ENCODE measurements at regions not wholly inside any gene's neighbourhood (a gene's known extent, or its start where the extent isn't known, plus 50 kb on each side); places are given as distances from the start of the nearest gene placed in this dataset.

GRCh38 chr3:41120460-41120859 lies 78.8 kb upstream of the CTNNB1 start:
- TF ChIP-seq CTCF (conservative IDR thresholded peaks at IDR 0.05 in 1 of 2, IDR thresholded peaks at IDR 0.05 in 1 of 2; ENCODE audit: low read depth in 1 of 2, low read length in 2 of 2) (no peak), EZH2 (IDR thresholded peaks at IDR 0.05; ENCODE audit: low read length, missing control alignments) (no peak)
- Histone ChIP-seq H3K4me2 (ENCODE audit: extremely low read depth, insufficient read depth, low read length) (no peak overlapping the region), H3K9ac (ENCODE audit: insufficient read depth, low read length) (no peak overlapping the region), H3K79me2 (ENCODE audit: control insufficient read depth, insufficient read depth, low read length) (no peaks in the 10 kb centered on the region), H3K4me1 (ENCODE audit: control insufficient read depth, extremely low read depth, insufficient read depth, low read length) (peaks cover 2% of the 10 kb centered on the region), H3K36me3 (ENCODE audit: control insufficient read depth, insufficient read depth, low read length) (no peaks in the 10 kb centered on the region), H2AFZ (ENCODE audit: low read length) (no peak overlapping the region), H3K27me3 (ENCODE audit: control insufficient read depth, insufficient read depth, low read length) (no peaks in the 10 kb centered on the region), H3K27ac (ENCODE audit: insufficient read depth, low read length) (no peak overlapping the region), H3K4me3 (replicated peaks in 1 of 4; ENCODE audit: control extremely low read depth in 1 of 4, insufficient read depth in 1 of 4, low read depth in 3 of 4, low read length in 4 of 4) (no peak overlapping the region), H3K9me3 (ENCODE audit: control insufficient read depth, insufficient read depth, low read depth, low read length) (no peaks in the 10 kb centered on the region), H4K20me1 (ENCODE audit: control insufficient read depth, extremely low read depth, insufficient read depth, low read length) (no peaks in the 10 kb centered on the region)
- no peak for DNase-seq (ENCODE audit: low read depth in 2 of 2)

- TF ChIP-seq CTCF (conservative IDR thresholded peaks at IDR 0.05 in 1 of 2, IDR thresholded peaks at IDR 0.05 in 1 of 2; ENCODE audit: low read depth in 1 of 2, low read length in 2 of 2): no peak
- no peak for TF ChIP-seq EZH2 (IDR thresholded peaks at IDR 0.05; ENCODE audit: low read length, missing control alignments)
- H3K79me2 ChIP-seq (ENCODE audit: control insufficient read depth, insufficient read depth, low read length): no peaks in the 10 kb centered on the region
- H3K4me1 ChIP-seq (ENCODE audit: control insufficient read depth, extremely low read depth, insufficient read depth, low read length): no peaks in the 10 kb centered on the region
- H3K27me3 ChIP-seq (ENCODE audit: control insufficient read depth, insufficient read depth, low read length): no peaks in the 10 kb centered on the region
- H3K27ac ChIP-seq (ENCODE audit: insufficient read depth, low read length): no peak overlapping the region
- no peak overlapping the region for H3K9ac ChIP-seq (ENCODE audit: insufficient read depth, low read length)
- H4K20me1 ChIP-seq (ENCODE audit: control insufficient read depth, extremely low read depth, insufficient read depth, low read length): no peaks in the 10 kb centered on the region
- DNase-seq (ENCODE audit: low read depth in 2 of 2): no peak
- no peak overlapping the region for H3K4me3 ChIP-seq (replicated peaks in 1 of 4; ENCODE audit: control extremely low read depth in 1 of 4, insufficient read depth in 1 of 4, low read depth in 3 of 4, low read length in 4 of 4)
- no peaks in the 10 kb centered on the region for H3K9me3 ChIP-seq (ENCODE audit: control insufficient read depth, insufficient read depth, low read depth, low read length)
- no peak overlapping the region for H3K4me2 ChIP-seq (ENCODE audit: extremely low read depth, insufficient read depth, low read length)
- no peak overlapping the region for H2AFZ ChIP-seq (ENCODE audit: low read length)
- H3K36me3 ChIP-seq (ENCODE audit: control insufficient read depth, insufficient read depth, low read length): no peaks in the 10 kb centered on the region
Observed at GRCh38 chr3:41125258-41125657, 74.0 kb upstream of the CTNNB1 start.

- Histone ChIP-seq H4K20me1 (ENCODE audit: control insufficient read depth, extremely low read depth, insufficient read depth, low read length) (no peaks in the 10 kb centered on the region), H3K9me3 (ENCODE audit: control insufficient read depth, insufficient read depth, low read depth, low read length) (no peaks in the 10 kb centered on the region), H3K9ac (ENCODE audit: insufficient read depth, low read length) (no peak overlapping the region), H3K4me1 (ENCODE audit: control insufficient read depth, extremely low read depth, insufficient read depth, low read length) (no peaks in the 10 kb centered on the region), H3K79me2 (ENCODE audit: control insufficient read depth, insufficient read depth, low read length) (no peaks in the 10 kb centered on the region), H3K27ac (ENCODE audit: insufficient read depth, low read length) (no peak overlapping the region), H3K36me3 (ENCODE audit: control insufficient read depth, insufficient read depth, low read length) (no peaks in the 10 kb centered on the region), H3K27me3 (ENCODE audit: control insufficient read depth, insufficient read depth, low read length) (no peaks in the 10 kb centered on the region), H3K4me3 (replicated peaks in 1 of 4; ENCODE audit: control extremely low read depth in 1 of 4, insufficient read depth in 1 of 4, low read depth in 3 of 4, low read length in 4 of 4) (no peak overlapping the region), H2AFZ (ENCODE audit: low read length) (no peak overlapping the region), H3K4me2 (ENCODE audit: extremely low read depth, insufficient read depth, low read length) (no peak overlapping the region)
- TF ChIP-seq EZH2 (IDR thresholded peaks at IDR 0.05; ENCODE audit: low read length, missing control alignments) (no peak), CTCF (conservative IDR thresholded peaks at IDR 0.05 in 1 of 2, IDR thresholded peaks at IDR 0.05 in 1 of 2; ENCODE audit: low read depth in 1 of 2, low read length in 2 of 2) (no peak)
- no peak for DNase-seq (ENCODE audit: low read depth in 2 of 2)
Observed at GRCh38 chr3:41126472-41126871, 72.8 kb upstream of the CTNNB1 start.

Data from fibroblast of lung (primary cell).